RWPE2 (cell line): ENCODE measurements at regions not wholly inside any gene's neighbourhood (a gene's known extent, or its start where the extent isn't known, plus 50 kb on each side); places are given as distances from the start of the nearest gene placed in this dataset.

Experiments
- ATAC-seq: fragments of 200-7000 bp; cut with Tn5 transposase; 3 replicates; pipeline ENCODE4 v1.9.1; 2021; ENCODE audit warnings: low read depth
- DNase-seq: peaks from one replicate; pipeline ENCODE4 v3.0.0-alpha.2; 2020; ENCODE audit warnings: low spot score
- H3K27ac ChIP-seq: fragments of 450-650 bp; 2 replicates; pipeline ENCODE4 v1.5.1; 2017; ENCODE audit warnings: mild to moderate bottlenecking; ENCODE audit not compliant: poor library complexity, severe bottlenecking
- H3K27me3 ChIP-seq: fragments of 250-450 bp; sonication (Bioruptor Pico); 2 replicates; pipeline ENCODE4 v1.5.1; 2021; ENCODE audit warnings: mild to moderate bottlenecking, moderate library complexity; ENCODE audit not compliant: insufficient read depth, poor library complexity, severe bottlenecking
- H3K36me3 ChIP-seq: fragments of 250-450 bp; sonication (Bioruptor Pico); 2 replicates; pipeline ENCODE4 v1.5.1; 2020; ENCODE audit warnings: low read depth, mild to moderate bottlenecking, moderate library complexity
- H3K4me1 ChIP-seq: fragments of 250-450 bp; sonication (Bioruptor Pico); 2 replicates; pipeline ENCODE4 v1.5.1; 2021; ENCODE audit warnings: mild to moderate bottlenecking, moderate library complexity; ENCODE audit not compliant: insufficient read depth, poor library complexity, severe bottlenecking
- H3K4me3 ChIP-seq: fragments of 250-450 bp; sonication (Bioruptor Pico); 2 replicates; pipeline ENCODE4 v1.5.1; 2021; ENCODE audit warnings: mild to moderate bottlenecking, moderate library complexity; ENCODE audit not compliant: severe bottlenecking
- H3K9me3 ChIP-seq: fragments of 250-450 bp; sonication (Bioruptor Pico); 2 replicates; pipeline ENCODE4 v1.5.1; 2021; ENCODE audit warnings: mild to moderate bottlenecking, moderate library complexity; ENCODE audit not compliant: severe bottlenecking
- CTCF ChIP-seq: fragments of 450-650 bp; IDR thresholded peaks from one replicate; pipeline ENCODE4 v1.5.1; 2017; ENCODE audit warnings: mild to moderate bottlenecking, moderate library complexity; ENCODE audit not compliant: poor library complexity, severe bottlenecking

- Histone ChIP-seq H3K4me1 (no peaks in the 10 kb centered on the region), H3K9me3 (peaks cover 1% of the 10 kb centered on the region), H3K27me3 (no peaks in the 10 kb centered on the region), H3K27ac (no peak overlapping the region), H3K4me3 (no peak overlapping the region), H3K36me3 (no peaks in the 10 kb centered on the region)
- DNase-seq (no peak), ATAC-seq (no peak)
- TF ChIP-seq CTCF = no peak
Measured at GRCh38 chr3:24650839-24651238, 156.2 kb upstream of the THRB start.

GRCh38 chr3:24657870-24658510 is 163.3 kb upstream of the THRB start:
- no peaks in the 10 kb centered on the region for H3K4me1 ChIP-seq
- no peaks in the 10 kb centered on the region for H3K27me3 ChIP-seq
- DNase-seq (no peak), ATAC-seq (0 out of 3 replicates have a peak, but pooled peaks have one; percentile 25)
- H3K4me3 ChIP-seq = no peak overlapping the region
- no peak for TF ChIP-seq CTCF
- H3K36me3 ChIP-seq = no peaks in the 10 kb centered on the region
- no peak overlapping the region for H3K27ac ChIP-seq
- peaks cover 3% of the 10 kb centered on the region for H3K9me3 ChIP-seq

DNA sequence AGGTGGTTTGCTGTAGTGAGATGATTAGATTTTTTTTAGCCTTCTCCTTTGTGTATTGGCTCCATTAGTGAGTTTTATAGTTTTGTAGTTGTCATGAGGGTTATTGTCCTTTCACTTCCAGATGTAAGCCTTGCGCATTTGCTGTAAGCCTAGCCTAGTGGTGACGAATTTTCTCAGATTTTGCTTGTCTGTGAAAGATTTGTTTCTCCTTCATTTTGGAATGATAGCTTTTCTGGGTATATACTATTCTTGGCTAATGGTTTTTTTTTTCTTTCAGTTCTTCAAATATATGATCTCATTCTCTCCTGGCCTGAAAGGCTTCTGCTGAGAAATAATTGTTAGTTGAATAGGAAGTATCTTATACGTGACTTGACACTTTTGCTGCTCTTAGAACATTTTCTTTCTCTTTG is 166.5 kb upstream of the THRB start:
- Histone ChIP-seq H3K36me3 (no peaks in the 10 kb centered on the region), H3K9me3 (no peaks in the 10 kb centered on the region), H3K4me1 (no peaks in the 10 kb centered on the region), H3K4me3 (no peak overlapping the region), H3K27me3 (no peaks in the 10 kb centered on the region), H3K27ac (no peak overlapping the region)
- DNase-seq = no peak
- ATAC-seq = no peak
- TF ChIP-seq CTCF = no peak

- H3K36me3 ChIP-seq = no peaks in the 10 kb centered on the region
- no peaks in the 10 kb centered on the region for H3K27me3 ChIP-seq
- H3K27ac ChIP-seq = no peak overlapping the region
- ATAC-seq = peak; percentile 29; the same call in 2 of the 3 replicates
- no peaks in the 10 kb centered on the region for H3K4me1 ChIP-seq
- no peaks in the 10 kb centered on the region for H3K9me3 ChIP-seq
- H3K4me3 ChIP-seq = no peak overlapping the region
- no peak for DNase-seq
- no peak for TF ChIP-seq CTCF
Measured at GRCh38 chr3:24662449-24663345, 168.0 kb upstream of the THRB start.
